ENCODE measurements at regions not wholly inside any gene's neighbourhood (a gene's known extent, or its start where the extent isn't known, plus 50 kb on each side); places are given as distances from the start of the nearest gene placed in this dataset.

DNA sequence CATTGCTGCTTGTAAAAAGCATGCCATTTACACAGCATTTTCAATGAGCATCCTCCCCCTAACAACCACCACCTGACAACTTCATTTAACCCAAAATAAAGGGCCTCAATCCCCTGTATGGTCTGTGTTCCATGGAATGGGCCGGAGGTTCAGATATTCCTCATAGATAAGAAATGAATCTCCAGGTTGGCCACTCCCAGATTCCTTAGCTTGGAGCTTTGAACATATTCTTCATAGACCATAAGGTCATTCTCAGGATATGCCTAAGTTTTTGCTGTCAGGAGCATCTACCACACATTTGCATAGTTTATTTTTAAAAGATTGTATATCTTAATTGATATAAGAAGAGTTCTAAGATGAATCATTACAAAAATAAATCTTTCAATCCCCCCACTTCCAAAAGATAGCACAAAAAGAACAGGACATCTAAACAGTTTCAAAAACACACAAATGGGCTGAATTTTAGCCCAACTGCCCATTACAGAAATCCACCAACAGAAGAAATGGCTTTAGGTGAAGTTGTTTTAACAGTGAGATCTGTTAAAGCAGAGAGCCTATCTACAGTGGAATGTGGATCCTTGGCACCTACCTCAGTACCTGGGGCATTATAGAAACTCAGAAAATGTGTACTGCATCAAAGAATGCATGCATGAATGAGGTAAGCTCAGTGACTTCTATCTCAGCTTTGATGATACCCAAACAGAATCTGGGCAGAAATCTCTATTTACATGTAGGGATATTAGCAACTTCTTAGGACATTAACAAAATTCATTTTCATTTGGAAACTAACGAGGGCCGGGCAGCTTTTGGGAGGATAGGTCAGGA lies 179.8 kb downstream of the SEC61B start:
- no peak for DNase-seq

DNA sequence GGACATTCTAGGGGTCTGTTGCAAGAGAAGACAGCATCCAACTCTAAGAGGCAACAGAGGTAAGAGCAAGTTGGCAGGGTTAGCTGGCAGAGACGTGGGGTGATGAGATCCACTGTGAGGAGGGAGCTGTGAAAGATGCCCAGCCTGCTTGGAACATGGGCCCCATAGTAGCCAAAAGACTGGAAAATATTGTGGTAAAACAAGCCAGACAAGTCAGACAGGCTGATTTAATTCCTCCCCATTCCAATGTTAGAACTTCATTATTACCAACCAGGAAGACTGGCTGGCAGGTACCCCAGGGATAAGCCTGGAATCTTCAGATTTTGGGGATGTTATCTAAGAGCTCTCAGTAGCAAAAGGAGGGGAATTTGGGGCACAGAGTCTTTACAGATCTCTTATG lies 181.3 kb downstream of the SEC61B start:
- no peak for DNase-seq

DNA sequence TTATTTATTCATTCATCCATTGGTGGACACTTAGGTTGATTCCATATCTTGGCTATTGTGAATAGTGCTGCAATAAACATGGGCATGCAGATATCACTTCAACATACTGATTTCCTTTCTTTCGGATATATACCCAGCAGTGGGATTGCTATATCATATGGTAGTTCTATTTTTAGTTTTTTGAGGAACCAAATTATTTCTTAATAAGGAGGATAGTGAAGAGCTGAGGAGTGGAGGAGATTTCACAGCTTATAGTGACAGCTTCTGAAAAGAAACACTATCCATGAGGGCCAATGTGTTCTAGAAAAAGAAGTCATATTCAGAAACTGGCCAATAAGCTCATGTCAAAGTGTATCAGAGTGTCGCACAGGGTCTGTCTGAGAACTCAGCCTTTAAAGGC lies 183.3 kb downstream of the SEC61B start:
- DNase-seq: no peak

DNA sequence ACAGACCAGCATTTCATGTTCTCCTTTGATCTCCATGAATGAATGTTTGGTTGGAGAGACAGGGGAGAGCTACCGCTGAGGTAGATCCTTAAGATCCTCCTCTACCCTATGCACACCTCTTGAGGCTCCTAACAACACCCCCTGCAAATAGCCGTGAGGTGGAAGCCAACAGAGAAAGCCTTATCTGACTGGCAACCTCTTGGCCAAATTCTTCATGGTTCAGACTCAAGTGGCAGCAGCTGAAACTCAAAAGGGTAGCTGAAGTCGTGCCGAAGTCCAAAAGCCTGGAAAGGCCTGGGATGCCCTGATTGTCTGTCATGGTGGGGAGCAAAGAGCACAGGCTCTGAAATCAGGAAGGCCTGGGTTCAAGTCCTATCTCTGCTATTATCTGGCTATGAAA lies 184.9 kb downstream of the SEC61B start:
- DNase-seq: no peak

DNA sequence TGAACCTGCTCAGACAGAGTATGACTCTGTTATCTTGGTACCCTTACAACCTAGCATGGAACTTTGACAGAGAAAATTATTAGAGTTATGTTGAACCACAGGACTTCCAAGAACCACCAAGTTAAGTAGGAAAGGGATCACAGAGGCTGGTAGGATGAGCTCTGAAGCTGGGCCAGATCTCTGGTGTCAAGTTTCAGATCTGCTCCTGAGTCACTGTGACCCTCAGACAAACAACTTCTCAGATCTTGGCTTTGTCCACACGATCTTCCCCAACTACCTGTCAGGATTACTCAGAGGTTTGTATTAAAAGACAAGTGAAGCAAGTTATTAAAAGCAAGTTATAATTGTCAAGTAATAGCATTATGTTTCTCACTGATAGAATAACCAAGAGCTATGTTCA lies 189.0 kb downstream of the SEC61B start:
- DNase-seq: no peak

DNA sequence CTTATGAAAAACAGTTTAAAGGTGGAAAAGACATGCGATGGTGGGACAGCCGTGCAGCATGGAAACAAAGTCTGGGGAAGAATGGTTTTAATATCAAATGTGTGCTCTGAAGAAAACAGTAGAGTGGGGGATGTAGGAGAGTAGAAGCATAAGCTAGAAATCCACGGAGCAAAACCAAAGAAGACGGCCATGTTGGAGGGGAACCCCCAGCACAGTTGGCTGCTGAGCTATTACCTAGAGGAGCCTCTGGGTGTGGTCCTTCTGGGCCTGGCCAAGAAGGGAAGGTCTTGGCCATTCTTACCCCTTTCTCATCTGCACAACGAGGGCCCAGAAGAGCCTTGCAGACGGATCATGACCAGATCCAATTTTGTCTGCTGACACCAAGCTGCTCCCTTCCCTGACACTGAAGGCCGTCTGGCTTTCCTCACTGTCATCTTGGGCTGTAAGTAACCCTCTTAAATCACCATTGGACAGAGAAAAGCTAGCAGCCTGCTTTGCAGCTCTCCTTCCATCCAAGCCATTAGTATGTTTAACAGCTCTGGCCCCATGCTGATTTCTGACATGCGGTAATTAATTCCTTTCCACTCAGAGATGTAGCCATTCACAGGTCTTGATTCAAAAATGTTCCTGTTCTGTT lies 189.5 kb downstream of the SEC61B start:
- no peak for DNase-seq

DNA sequence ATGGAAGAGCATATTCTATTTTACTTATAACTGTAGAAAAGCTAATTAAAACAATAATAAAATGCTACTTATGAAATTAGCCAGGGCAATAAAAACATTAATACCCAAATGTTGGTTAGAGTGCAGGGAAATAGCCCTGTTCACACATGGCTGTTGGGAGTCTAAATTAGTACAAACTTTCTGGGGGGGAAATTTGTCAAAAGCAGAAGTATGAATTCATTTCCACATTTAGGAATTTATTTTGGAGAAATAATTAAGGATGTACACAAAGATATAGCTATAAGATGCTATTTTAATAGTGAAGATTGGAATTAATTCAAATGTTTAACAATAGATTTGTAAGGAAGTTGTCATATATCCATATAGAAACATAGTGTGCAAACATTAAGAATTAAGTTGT lies 190.5 kb downstream of the SEC61B start:
- no peak for DNase-seq

DNA sequence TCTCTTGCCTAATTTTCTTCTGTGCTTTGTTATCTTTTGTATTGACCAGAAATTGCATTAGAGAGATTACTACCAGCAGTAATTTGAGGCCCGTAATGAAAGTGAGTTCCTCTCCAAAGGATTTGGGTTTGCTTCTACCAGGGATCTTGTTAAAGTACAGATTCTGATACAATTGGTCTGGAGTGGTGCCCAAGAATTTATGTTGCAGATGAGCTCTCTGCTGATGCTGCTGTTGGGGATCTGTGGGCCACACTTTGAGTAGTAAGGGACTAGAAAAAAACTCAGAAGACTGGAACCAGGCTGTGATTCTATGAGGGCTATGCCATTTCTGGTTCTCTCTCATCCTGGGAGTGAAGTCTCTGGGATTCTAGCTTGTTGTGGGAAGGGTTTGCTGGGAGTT lies 192.2 kb downstream of the SEC61B start:
- no peak for DNase-seq

DNA sequence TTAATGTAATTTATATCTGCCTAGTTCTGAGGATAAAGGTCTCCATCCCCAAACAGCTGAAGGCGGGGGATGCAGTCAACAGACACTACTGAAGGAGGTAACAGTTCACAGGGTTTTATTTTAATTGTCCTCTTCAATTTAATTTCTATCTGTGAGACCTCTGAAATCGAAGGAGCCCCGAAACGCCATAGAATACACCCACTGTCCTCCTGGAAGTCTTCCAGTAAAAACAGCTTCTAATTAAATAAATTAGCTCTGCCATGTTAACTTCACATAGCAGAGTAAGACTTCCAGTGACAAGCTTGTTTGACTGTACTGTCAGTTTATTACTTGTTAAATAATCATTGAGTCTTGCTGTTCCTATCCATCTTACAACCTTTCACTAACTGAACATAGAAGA lies 193.5 kb downstream of the SEC61B start:
- DNase-seq: no peak

DNA sequence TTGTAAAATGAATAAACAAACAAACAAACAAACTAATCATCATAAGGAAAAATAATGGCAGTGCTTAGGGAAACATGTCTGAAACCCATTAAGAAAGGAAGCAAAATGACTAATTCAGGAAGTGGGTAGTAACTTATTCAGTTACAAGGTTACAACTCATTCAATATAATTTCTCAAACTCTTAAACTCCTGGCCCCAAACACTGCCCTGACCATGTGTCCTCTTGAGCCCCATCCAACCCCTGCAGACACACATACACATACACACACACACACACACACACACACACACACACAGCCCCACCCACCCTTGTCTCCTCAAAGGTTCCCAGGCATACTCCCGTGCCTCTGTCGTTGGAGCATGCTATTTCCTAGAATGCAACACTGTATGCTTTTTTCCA lies 193.9 kb downstream of the SEC61B start:
- no peak for DNase-seq

DNA sequence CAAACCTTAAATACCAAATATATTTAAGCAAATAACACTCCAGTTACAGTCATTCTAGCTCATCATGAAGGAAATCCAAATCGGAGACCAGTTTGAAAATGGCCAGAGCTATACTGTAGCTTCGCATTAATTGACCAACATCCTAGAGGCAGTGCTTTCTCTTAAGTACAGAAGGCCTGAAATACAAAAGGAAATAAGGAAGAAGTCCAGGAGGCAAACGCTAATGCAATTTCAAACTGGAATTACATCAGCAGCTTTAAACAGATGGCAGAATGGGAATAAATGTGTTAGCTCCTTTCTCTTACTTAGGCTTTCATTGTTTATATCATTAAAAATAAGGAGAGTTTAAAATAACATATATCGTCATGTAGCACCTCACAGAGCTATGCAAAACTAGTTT lies 197.0 kb downstream of the SEC61B start:
- no peak for DNase-seq

DNA sequence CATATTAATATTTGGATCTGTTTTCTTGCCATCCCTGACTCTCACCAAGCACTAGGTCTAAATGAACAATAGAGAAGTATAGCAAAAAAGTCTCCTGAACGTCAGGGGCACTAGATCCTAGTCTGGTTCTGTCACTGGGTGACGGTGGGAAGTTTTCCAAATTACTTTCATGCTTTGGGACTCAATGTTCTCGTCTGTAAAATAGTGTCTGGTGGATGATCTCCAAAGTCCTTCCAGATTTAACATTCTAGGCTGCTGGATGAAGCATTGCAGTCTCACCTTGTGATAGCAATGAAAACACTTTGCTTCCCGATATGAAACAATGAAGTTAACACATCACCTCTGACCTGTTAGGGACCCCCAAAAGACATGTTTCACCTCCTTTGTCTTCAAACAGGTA lies 199.3 kb downstream of the SEC61B start:
- DNase-seq: no peak

DNA sequence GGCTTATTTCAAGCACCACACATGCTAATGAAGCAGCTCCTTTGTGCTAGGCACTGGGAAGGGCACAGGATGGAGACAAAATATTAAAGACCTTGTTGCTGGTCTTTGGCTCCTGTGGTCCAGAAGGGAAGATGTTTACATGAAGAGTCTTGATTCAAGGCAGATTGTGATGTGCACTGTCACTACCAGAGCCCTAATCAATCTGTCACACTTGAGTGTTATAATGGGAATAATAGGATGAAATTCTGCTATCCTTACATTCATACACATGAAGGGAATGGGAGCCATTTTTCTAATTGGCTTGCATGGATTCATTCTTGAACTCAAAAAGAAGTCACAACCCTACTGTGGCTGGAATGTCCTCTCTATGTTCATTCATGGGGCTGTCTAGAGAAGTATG lies 203.0 kb downstream of the SEC61B start:
- no peak for DNase-seq

DNA sequence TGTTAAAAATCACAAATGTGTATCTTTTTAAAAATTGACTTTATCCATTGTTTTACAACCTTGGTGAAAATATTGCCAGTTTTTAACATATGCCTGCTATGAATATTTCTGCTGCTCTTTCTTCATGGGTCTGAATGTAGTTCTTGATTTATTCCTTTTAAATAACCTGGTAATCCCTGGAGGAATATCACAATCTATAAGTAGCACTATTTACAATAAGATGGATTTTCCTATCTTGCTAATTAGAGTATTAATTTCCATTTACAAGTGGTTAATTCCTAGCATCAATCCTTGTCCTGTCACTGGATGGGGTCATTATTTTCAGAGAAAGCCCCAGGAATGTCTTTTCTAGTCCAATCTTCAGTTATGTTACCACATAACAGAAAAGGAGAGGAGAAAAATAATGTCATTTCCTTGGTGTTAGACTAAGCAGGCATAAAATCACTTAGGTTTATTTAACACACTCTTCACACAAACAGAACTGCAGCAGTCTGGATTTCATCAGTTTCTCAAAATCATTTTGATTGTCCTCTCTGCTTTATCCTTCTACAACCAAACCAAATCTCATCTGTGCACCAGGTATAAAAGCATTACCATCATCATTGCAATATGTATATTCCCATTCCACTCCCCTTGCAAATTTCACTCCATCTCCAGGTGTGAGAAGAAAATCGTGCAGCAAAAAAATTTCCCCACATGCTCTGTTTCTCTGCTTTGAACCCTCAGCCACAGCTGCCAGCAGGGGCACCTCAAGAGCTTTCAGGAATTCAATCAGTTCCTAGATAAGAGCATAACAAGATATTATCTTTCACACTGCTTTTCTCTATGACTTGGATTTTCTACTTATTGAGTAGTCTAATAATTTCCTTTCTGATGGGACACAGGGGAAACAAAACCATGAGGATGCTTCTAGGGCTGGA lies 204.1 kb downstream of the SEC61B start:
- no peak for DNase-seq

DNA sequence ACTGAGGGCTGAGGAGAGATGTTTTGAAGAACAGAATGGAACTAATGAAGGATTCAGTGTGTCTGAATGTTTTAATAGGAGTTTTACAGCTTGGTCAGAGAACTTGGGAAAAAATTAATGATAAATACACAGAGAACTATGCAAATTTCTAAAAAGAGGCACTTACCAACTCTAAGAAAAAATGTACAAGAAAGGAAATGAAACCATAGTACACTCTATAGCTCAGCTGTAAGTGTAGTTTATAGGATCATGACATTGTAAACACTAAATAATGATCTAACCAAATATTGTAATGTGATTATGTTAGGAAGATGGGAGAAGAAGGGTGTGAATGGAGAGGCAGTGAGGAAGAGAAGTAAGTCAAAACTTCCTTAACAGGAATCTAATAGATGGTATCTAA lies 205.2 kb downstream of the SEC61B start:
- DNase-seq: no peak

DNA sequence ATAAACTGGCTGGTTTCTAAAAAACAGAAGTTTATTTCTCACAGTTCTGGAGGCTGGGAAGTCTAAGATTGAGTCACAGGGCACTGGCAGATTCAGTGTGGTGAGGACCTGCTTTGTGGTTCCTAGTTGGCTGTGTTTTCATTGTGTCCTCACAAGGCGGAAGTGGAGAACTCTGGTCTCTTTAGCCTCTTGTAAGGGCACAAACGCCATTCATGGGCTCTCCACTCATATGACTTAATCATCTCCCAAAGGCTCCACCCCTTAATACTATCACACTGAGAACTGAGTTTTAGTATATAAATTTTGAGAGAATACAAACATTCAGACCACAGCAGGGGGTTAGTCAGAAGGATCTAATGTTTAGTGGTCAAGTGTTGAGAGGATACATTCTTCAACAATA lies 208.2 kb downstream of the SEC61B start:
- no peak for DNase-seq

DNA sequence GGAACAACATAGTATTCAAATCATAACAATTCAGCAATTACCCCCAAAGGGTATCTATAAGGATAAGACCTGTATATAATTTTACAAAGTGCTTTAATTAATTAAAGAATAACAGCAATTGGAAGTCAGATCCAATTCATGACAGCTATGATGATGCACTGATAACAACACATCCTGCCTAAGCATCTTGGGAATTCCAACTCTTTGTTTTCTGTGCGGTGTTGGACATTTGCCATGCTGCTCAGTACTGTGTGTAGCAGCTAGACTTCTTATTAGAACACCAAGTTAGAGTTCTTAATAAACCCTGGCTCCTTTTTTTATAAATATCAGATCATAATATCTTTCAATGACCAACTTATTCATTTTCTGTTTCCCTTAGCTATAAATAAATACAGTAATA lies 209.0 kb downstream of the SEC61B start:
- no peak for DNase-seq

DNA sequence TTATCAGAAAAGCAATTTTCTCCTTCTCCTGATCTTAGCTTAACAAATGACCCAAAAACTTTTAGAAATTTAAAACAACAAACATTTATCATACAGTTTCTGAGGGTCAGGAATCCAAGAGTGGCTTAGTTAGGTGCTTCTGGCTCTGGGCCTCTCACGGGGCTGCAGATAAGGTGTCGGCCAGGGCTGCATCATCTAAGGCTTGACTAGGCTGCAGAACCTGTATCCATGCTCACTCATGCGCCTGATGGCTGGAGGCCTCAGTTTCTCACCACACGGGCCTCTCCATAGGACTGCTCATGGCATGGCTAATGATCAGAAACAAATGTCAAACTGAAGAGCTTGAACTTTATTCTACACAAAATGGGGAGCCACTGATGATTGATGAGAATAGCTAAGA lies 210.0 kb downstream of the SEC61B start:
- no peak for DNase-seq

DNA sequence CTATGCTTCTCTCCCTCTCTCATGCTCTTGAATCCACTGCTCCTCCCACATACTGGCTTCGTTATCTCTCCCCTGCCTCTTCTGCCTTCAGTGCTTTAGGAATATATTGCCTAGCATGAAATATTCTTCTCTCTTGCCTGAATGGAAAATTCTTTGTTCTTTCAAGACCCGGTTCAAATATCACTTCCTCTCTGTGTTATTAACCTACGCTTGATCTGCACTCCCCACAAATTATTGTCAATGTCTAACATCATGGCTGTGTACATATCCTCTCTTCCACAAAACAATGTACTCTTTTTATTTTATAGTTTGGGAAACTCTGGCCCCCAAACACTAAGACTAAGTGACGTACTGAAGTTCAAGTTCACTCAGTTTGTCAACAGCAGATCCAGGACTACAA lies 211.0 kb downstream of the SEC61B start:
- no peak for DNase-seq

DNA sequence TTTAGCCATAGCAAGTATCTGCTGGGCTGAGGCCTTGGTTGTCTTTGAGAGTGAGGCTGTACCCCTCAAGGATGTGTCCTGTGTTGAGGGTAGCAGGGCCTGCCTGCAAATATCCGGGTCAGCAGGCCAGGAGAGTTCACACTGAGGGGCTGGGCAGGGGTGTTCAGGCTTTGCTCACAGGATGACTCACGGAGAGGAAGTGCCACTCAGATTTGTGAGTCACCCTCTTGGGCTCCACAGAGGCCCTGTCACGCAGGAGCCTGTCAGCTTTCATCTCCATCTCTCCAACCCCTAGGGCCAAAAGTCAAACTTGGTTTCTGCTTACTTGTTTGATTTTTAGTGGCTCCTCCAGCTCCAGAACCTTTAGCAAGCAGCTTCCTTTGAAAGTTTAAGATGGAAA lies 211.5 kb downstream of the SEC61B start:
- DNase-seq: peak; percentile 18

DNA sequence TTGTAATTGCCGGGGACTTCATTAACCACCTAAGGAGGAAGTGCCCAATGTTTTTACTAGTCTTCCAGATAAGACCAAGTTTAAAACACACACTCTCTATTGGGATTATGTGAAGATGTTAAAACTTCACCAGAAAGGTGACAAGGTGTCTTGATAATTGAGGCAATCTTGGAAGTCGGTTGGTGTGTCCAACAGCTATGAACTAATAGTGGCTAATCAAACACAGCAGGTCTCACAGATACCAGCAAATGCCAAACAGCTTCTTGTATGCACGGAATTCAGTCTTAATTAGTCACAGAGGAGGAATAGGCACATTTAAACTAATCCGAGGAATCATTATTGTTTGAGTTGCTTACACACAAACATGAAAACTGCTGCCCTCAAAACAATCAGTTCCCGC lies 214.5 kb downstream of the SEC61B start:
- no peak for DNase-seq

DNA sequence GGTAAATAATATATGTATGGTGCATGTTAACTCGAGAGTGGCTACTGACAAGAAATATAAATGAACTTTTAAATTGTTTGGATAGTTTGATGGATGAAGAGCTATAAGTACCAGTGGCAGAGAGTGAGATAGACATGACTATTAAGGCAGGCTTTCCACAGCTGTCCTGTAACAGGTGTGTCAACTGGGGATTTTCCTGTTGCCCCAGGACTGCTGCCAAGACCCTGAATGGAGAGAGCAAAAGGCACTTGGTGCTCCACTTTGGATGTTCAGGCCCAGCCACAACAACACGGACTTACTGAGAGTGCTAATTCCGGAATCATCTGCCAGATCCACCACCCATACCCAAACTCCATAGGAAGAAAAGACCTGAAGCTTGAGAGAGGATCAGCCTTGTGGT lies 215.1 kb downstream of the SEC61B start:
- no peak for DNase-seq

DNA sequence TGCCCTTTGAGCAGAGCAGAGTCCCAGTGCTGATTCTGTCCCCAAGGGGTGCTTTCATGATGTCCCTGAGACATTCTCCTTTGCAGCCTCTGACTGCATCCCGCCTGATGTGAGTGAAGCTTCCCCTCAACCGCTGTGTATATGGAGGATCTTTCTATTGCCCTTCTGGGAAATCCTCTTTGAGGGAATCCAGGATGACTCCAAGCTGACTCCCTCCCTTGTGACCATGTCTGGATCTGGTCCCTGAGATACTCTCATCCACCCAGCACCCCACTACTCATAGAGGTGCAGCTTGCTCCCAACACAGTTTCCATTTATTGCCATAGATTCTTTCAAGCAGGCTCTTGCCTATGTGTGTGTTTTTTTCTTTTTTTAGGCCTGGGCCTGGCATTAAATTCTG lies 216.5 kb downstream of the SEC61B start:
- no peak for DNase-seq

DNA sequence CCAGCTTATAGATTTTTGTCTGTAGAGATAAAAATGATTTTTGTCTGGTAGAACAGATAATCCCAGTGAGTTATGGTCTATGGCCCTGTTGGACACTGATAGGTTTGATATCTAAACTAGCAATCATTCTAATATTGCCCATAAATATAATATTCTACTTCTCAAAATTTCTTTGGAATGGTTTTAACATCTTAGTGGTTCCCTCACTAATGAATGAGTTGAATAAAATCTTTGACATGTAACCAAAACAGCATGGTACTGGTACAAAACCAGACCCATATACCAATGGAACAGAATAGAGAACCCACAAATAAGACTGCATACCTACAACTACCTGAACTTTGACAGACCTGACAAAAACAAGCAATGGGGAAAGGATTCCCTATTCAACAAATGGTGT lies 219.7 kb downstream of the SEC61B start:
- DNase-seq: no peak
